NCI-H2107 treated with DMSO at 0.1 percent for 48 hours (cell line): ENCODE measurements at regions not wholly inside any gene's neighbourhood (a gene's known extent, or its start where the extent isn't known, plus 50 kb on each side); places are given as distances from the start of the nearest gene placed in this dataset.
A peak's percentile ranks its signal among the peaks of the same experiment; 100 is the strongest.
"Not testable (repeated sequence)": the region's sequence is repeated elsewhere in the genome, so short reads cannot be mapped to it uniquely, and the experiment has no call there.

Experiments used
- DNase-seq: peaks from one replicate; lab custom pipeline; 2025; ENCODE audit not compliant: unreplicated experiment; lab: John Stamatoyannopoulos, UW

GRCh38 chr6:144753023-144753705, 468.0 kb downstream of the UTRN start:
- no peak for DNase-seq

GRCh38 chr6:144756469-144756868, 471.3 kb downstream of the UTRN start:
- no peak for DNase-seq

- DNase-seq: no peak
Measured at GRCh38 chr6:144757299-144757698, 472.2 kb downstream of the UTRN start.

GRCh38 chr6:144757730-144758129, 472.6 kb downstream of the UTRN start:
- DNase-seq: peak; percentile 55

GRCh38 chr6:144758602-144759001, 473.5 kb downstream of the UTRN start:
- DNase-seq: no peak

GRCh38 chr6:144762469-144762868, 477.3 kb downstream of the UTRN start:
- DNase-seq: no peak

- DNase-seq: no peak
Measured at GRCh38 chr6:144767051-144767450, 481.9 kb downstream of the UTRN start.

- no peak for DNase-seq
Measured at GRCh38 chr6:144768551-144769075, 483.5 kb downstream of the UTRN start.

GRCh38 chr6:144769142-144769541, 484.0 kb downstream of the UTRN start:
- DNase-seq: peak; percentile 96

GRCh38 chr6:144776031-144776819, 491.1 kb downstream of the UTRN start:
- no peak for DNase-seq

GRCh38 chr6:144777249-144777648, 492.1 kb downstream of the UTRN start:
- no peak for DNase-seq

GRCh38 chr6:144778056-144778455, 492.9 kb downstream of the UTRN start:
- no peak for DNase-seq

- no peak for DNase-seq
Measured at GRCh38 chr6:144778773-144779492, 493.8 kb downstream of the UTRN start.

GRCh38 chr6:144781836-144782235, 496.7 kb downstream of the UTRN start:
- no peak for DNase-seq

GRCh38 chr6:144782634-144783033, 497.5 kb downstream of the UTRN start:
- no peak for DNase-seq

- DNase-seq: no peak
Measured at GRCh38 chr6:144785056-144785455, 499.9 kb downstream of the UTRN start.

GRCh38 chr6:144786825-144787224, 501.7 kb downstream of the UTRN start:
- no peak for DNase-seq

- DNase-seq: no peak
Measured at GRCh38 chr6:144793744-144794143, 508.6 kb downstream of the UTRN start.

GRCh38 chr6:144795022-144795421, 509.9 kb downstream of the UTRN start:
- not testable (repeated sequence) for DNase-seq

GRCh38 chr6:144796070-144796469, 510.9 kb downstream of the UTRN start:
- DNase-seq: no peak

GRCh38 chr6:144797881-144798589, 512.9 kb downstream of the UTRN start:
- DNase-seq: no peak
